H1 (cell line): ENCODE measurements at regions not wholly inside any gene's neighbourhood (a gene's known extent, or its start where the extent isn't known, plus 50 kb on each side); places are given as distances from the start of the nearest gene placed in this dataset.

Experiments
- CTCF ChIA-PET: fragments of 300-600 bp; sonication (Branson Sonifier 250); formaldehyde crosslinking; loops from one replicate; lab custom pipeline; 2021; ENCODE audit not compliant: partially characterized antibody; lab: Charles Lee
- POLR2A ChIA-PET: fragments of 300-600 bp; sonication (Branson Sonifier 250); formaldehyde crosslinking; loops from one replicate; lab custom pipeline; 2021; ENCODE audit warnings: inconsistent platforms; ENCODE audit not compliant: partially characterized antibody; lab: Charles Lee
- DNase-seq, 2 experiments: peaks; one replicate each; pipeline versions ENCODE4 v3.0.0 to v3.0.0-alpha.2; 2010 to 2022; ENCODE audit warnings: low spot score in 2 of 2, low read depth in 1 of 2, mixed read lengths in 1 of 2
- FAIRE-seq: peaks from 2 replicates; lab custom pipeline; 2011; peaks lifted over from hg19 to GRCh38; lab: Jason Lieb, UNC
- H2AFZ ChIP-seq: 2 replicates; pipeline ENCODE4 v1.8.1; 2012; ENCODE audit warnings: low read length, inconsistent platforms
- H2AK5ac ChIP-seq: 2 replicates; pipeline ENCODE4 v1.6.1; 2013; ENCODE audit warnings: low read depth, low read length
- H2BK120ac ChIP-seq: replicated peaks from 2 replicates; pipeline ENCODE3; 2013; ENCODE audit warnings: low read depth, low read length, inconsistent platforms
- H2BK12ac ChIP-seq: 2 replicates; pipeline ENCODE4 v1.6.1; 2013; ENCODE audit warnings: low read depth, low read length
- H2BK15ac ChIP-seq: 2 replicates; pipeline ENCODE4 v1.6.1; 2013; ENCODE audit warnings: low read length
- H2BK20ac ChIP-seq: 2 replicates; pipeline ENCODE4 v1.6.1; 2013; ENCODE audit warnings: low read length
- H2BK5ac ChIP-seq: 2 replicates; pipeline ENCODE4 v1.6.1; 2013; ENCODE audit warnings: low read depth, low read length
- H3K14ac ChIP-seq: 2 replicates; pipeline ENCODE4 v1.6.1; 2013; ENCODE audit warnings: inconsistent platforms; ENCODE audit not compliant: insufficient read length
- H3K18ac ChIP-seq: 2 replicates; pipeline ENCODE4 v1.6.1; 2013; ENCODE audit warnings: low read length; ENCODE audit errors: extremely low read depth
- H3K23ac ChIP-seq: 2 replicates; pipeline ENCODE4 v1.6.1; 2013; ENCODE audit warnings: inconsistent platforms; ENCODE audit not compliant: insufficient read length
- H3K23me2 ChIP-seq: 2 replicates; pipeline ENCODE4 v1.6.1; 2013; ENCODE audit warnings: low read depth, low read length
- H3K27ac ChIP-seq: 2 replicates; pipeline ENCODE4 v1.6.1; 2011; ENCODE audit warnings: low read depth, low read length, inconsistent platforms
- H3K27me3 ChIP-seq, 4 experiments: replicated peaks in 1 of 4; 1 replicate in 1 of 4; 2 replicates in 3 of 4; pipeline versions ENCODE4 v1.6.1 to v1.8.1; 2011 to 2013; ENCODE audit warnings: low read length in 3 of 4, mild to moderate bottlenecking in 3 of 4, inconsistent platforms in 2 of 4, mixed read lengths in 2 of 4, moderate library complexity in 1 of 4; ENCODE audit not compliant: control insufficient read depth in 3 of 4, insufficient read depth in 3 of 4; ENCODE audit errors: extremely low read depth in 1 of 4
- H3K36me3 ChIP-seq, 4 experiments: 2 replicates each; pipeline versions ENCODE4 v1.6.1 to v1.8.1; 2011 to 2013; ENCODE audit warnings: mild to moderate bottlenecking in 4 of 4, low read length in 3 of 4, moderate library complexity in 2 of 4, control low read depth in 1 of 4, inconsistent platforms in 1 of 4; ENCODE audit not compliant: insufficient read depth in 4 of 4, control insufficient read depth in 2 of 4
- H3K4ac ChIP-seq: replicated peaks from 2 replicates; pipeline ENCODE3; 2013; ENCODE audit warnings: low read length, low read depth, mixed read lengths, inconsistent platforms; ENCODE audit not compliant: insufficient read length
- H3K4me1 ChIP-seq, 4 experiments: replicated peaks in 1 of 4; 1 replicate in 1 of 4; 2 replicates in 3 of 4; pipeline versions ENCODE4 v1.6.1 to v1.8.1; 2011 to 2013; ENCODE audit warnings: low read length in 3 of 4, inconsistent platforms in 2 of 4, mixed read lengths in 1 of 4; ENCODE audit not compliant: insufficient read depth in 4 of 4, control insufficient read depth in 3 of 4
- H3K4me2 ChIP-seq, 2 experiments: 2 replicates each; pipeline versions ENCODE4 v1.6.1 to v1.8.1; 2011 to 2013; ENCODE audit warnings: low read depth in 2 of 2, low read length in 2 of 2, control low read depth in 1 of 2, inconsistent platforms in 1 of 2, mild to moderate bottlenecking in 1 of 2; ENCODE audit not compliant: insufficient read depth in 1 of 2
- H3K4me3 ChIP-seq, 4 experiments: fragments of 200-600, 300-600 bp in 1 of 4; sonication (generic), shearing (Covaris generic), sonication (Bioruptor Twin) in 1 of 4; 2 replicates each; pipeline versions ENCODE4 v1.5.1 to v1.8.1; 2011 to 2016; ENCODE audit warnings: low read length in 4 of 4, low read depth in 3 of 4, control low read depth in 2 of 4, inconsistent platforms in 2 of 4, mild to moderate bottlenecking in 2 of 4, mixed read lengths in 1 of 4, moderate library complexity in 1 of 4; ENCODE audit not compliant: insufficient read depth in 2 of 4; ENCODE audit errors: extremely low read depth in 1 of 4
- H3K56ac ChIP-seq: replicated peaks from 2 replicates; pipeline ENCODE3; 2013; ENCODE audit warnings: low read depth, mild to moderate bottlenecking, mixed read lengths, low read length, inconsistent platforms; ENCODE audit not compliant: insufficient read length
- H3K79me1 ChIP-seq: 2 replicates; pipeline ENCODE4 v1.6.1; 2013; ENCODE audit warnings: low read depth, low read length, control low read depth
- H3K79me2 ChIP-seq, 2 experiments: 2 replicates each; pipeline versions ENCODE4 v1.6.1 to v1.8.1; 2012 to 2013; ENCODE audit warnings: low read length in 2 of 2, mild to moderate bottlenecking in 2 of 2, inconsistent platforms in 1 of 2; ENCODE audit not compliant: insufficient read depth in 2 of 2, control insufficient read depth in 1 of 2
- H3K9ac ChIP-seq, 4 experiments: replicated peaks in 1 of 4; 1 replicate in 1 of 4; 2 replicates in 3 of 4; pipeline versions ENCODE4 v1.6.1 to v1.8.1; 2011 to 2013; ENCODE audit warnings: low read depth in 3 of 4, low read length in 3 of 4, control low read depth in 2 of 4, mild to moderate bottlenecking in 2 of 4, moderate library complexity in 2 of 4, inconsistent platforms in 1 of 4; ENCODE audit errors: extremely low read depth in 1 of 4
- H3K9me3 ChIP-seq, 2 experiments: 2 replicates each; pipeline versions ENCODE4 v1.6.1 to v1.8.1; 2012 to 2013; ENCODE audit warnings: mild to moderate bottlenecking in 2 of 2, moderate library complexity in 2 of 2, control low read depth in 1 of 2, inconsistent platforms in 1 of 2, low read depth in 1 of 2, low read length in 1 of 2, mixed read lengths in 1 of 2; ENCODE audit not compliant: insufficient read depth in 2 of 2
- H4K20me1 ChIP-seq, 2 experiments: replicated peaks in 1 of 2; 2 replicates each; pipeline versions ENCODE3 to v1.8.1; 2011 to 2013; ENCODE audit warnings: inconsistent platforms in 2 of 2, low read length in 2 of 2, mild to moderate bottlenecking in 1 of 2; ENCODE audit not compliant: insufficient read depth in 2 of 2, control insufficient read depth in 1 of 2
- H4K5ac ChIP-seq: 2 replicates; pipeline ENCODE4 v1.6.1; 2013; ENCODE audit warnings: low read length, low read depth, mixed read lengths, inconsistent platforms; ENCODE audit not compliant: insufficient read length
- H4K8ac ChIP-seq: 2 replicates; pipeline ENCODE4 v1.8.0; 2013; ENCODE audit warnings: mild to moderate bottlenecking, moderate library complexity, low read length, inconsistent platforms; ENCODE audit not compliant: insufficient read depth; ENCODE audit errors: extremely low read depth
- H4K91ac ChIP-seq: replicated peaks from 2 replicates; pipeline ENCODE3; 2013; ENCODE audit warnings: low read length, mixed read lengths, inconsistent platforms; ENCODE audit not compliant: insufficient read length
- ATF3 ChIP-seq: IDR thresholded peaks from 2 replicates; pipeline ENCODE4 v1.6.1; 2011; ENCODE audit warnings: low read depth, mild to moderate bottlenecking, low read length; ENCODE audit not compliant: insufficient read depth
- BCL11A ChIP-seq, 2 experiments: IDR thresholded peaks; one replicate each; pipeline ENCODE4 v1.6.1; 2011; ENCODE audit warnings: low read depth in 2 of 2, low read length in 2 of 2, mild to moderate bottlenecking in 2 of 2
- BRCA1 ChIP-seq: IDR thresholded peaks from 2 replicates; pipeline ENCODE4 v1.6.1; 2012; ENCODE audit warnings: low read depth, low read length, improper control_type of control experiment
- E2F6 ChIP-seq: IDR thresholded peaks from 2 replicates; pipeline ENCODE4 v1.6.1; 2012; ENCODE audit warnings: inconsistent platforms
- FOSL1 ChIP-seq: IDR thresholded peaks from 2 replicates; pipeline ENCODE4 v1.6.1; 2011; ENCODE audit warnings: mild to moderate bottlenecking, low read depth, low read length, moderate library complexity; ENCODE audit not compliant: insufficient read depth
- KDM5A ChIP-seq: fragments of 200-600 bp; IDR thresholded peaks from 2 replicates; pipeline ENCODE4 v1.7.1; 2012; ENCODE audit warnings: mild to moderate bottlenecking, low read length, inconsistent platforms, mixed read lengths
- MAFK ChIP-seq: IDR thresholded peaks from 2 replicates; pipeline ENCODE4 v1.6.1; 2012; ENCODE audit warnings: low read depth, mild to moderate bottlenecking, improper control_type of control experiment, low read length
- PHF8 ChIP-seq: fragments of 200-600 bp; sonication (generic); conservative IDR thresholded peaks from 2 replicates; pipeline ENCODE4 v1.7.1; 2012; ENCODE audit warnings: low read depth, mild to moderate bottlenecking, inconsistent platforms, low read length, moderate library complexity
- RBBP5 ChIP-seq: IDR thresholded peaks from 2 replicates; pipeline ENCODE4 v1.7.1; 2012; ENCODE audit warnings: low read depth, mild to moderate bottlenecking, inconsistent platforms, low read length, moderate library complexity, borderline replicate concordance
- SAP30 ChIP-seq: fragments of 300-600 bp; sonication (generic); IDR thresholded peaks from 2 replicates; pipeline ENCODE4 v1.7.1; 2012; ENCODE audit warnings: low read length, moderate library complexity, mild to moderate bottlenecking, inconsistent platforms; ENCODE audit not compliant: insufficient read depth, insufficient replicate concordance
- SP4 ChIP-seq: IDR thresholded peaks from 2 replicates; pipeline ENCODE4 v1.6.1; 2012; ENCODE audit warnings: low read length, inconsistent platforms
- TBP ChIP-seq: IDR thresholded peaks from 2 replicates; pipeline ENCODE4 v1.6.1; 2011; ENCODE audit warnings: low read depth, low read length, improper control_type of control experiment
- TEAD4 ChIP-seq: IDR thresholded peaks from 2 replicates; pipeline ENCODE4 v1.6.1; 2012; ENCODE audit warnings: low read depth, low read length, inconsistent platforms, mixed read lengths
- WGBS, 2 experiments: shearing (Covaris generic) in 1 of 2; methylation state at CpG; one replicate each; pipeline versions ENCODE4 v1.1.6 to v1.1.7; 2013 to 2015; ENCODE audit warnings: low lambda C conversion rate in 2 of 2, mixed read lengths in 2 of 2, inconsistent platforms in 1 of 2, low coverage in 1 of 2, missing lambda C conversion rate in 1 of 2; ENCODE audit not compliant: insufficient replicate concordance in 2 of 2, insufficient coverage in 1 of 2, insufficient read length in 1 of 2; ENCODE audit errors: extremely low coverage in 1 of 2, missing lambda C conversion rate in 1 of 2; 5-methylcytosine and 5-hydroxymethylcytosine counted together

GRCh38 chr16:7021653-7022275, 310.9 kb upstream of the RBFOX1 start:
- H3K36me3 ChIP-seq: no peaks in the 10 kb centered on the region
- H3K4ac ChIP-seq: no peak overlapping the region
- H2BK15ac ChIP-seq: no peak overlapping the region
- no peaks in the 10 kb centered on the region for H3K9me3 ChIP-seq
- no peak overlapping the region for H4K5ac ChIP-seq
- H3K9ac ChIP-seq: no peak overlapping the region
- H2BK120ac ChIP-seq: no peak overlapping the region
- H3K23me2 ChIP-seq: no peaks in the 10 kb centered on the region
- no peak overlapping the region for H4K91ac ChIP-seq
- H3K4me2 ChIP-seq: no peak overlapping the region
- H3K56ac ChIP-seq: no peak overlapping the region
- no peak overlapping the region for H2AK5ac ChIP-seq
- H3K79me1 ChIP-seq: no peaks in the 10 kb centered on the region
- H4K8ac ChIP-seq: no peak overlapping the region
- POLR2A ChIA-PET: no interaction called here
- no peak overlapping the region for H2AFZ ChIP-seq
- CTCF ChIA-PET: interaction anchor here (2.1 kb wide), 1 partner anchor 337 kb away, joined by 9 read pairs; no protein-coding TSS in a partner anchor
- H4K20me1 ChIP-seq: no peaks in the 10 kb centered on the region
- H3K27me3 ChIP-seq: no peaks in the 10 kb centered on the region
- no peak overlapping the region for H3K23ac ChIP-seq
- H3K27ac ChIP-seq: no peak overlapping the region
- H3K79me2 ChIP-seq: no peaks in the 10 kb centered on the region
- FAIRE-seq (no peak), DNase-seq (no peak)
- H3K14ac ChIP-seq: no peak overlapping the region
- H3K4me3 ChIP-seq: no peak overlapping the region
- H2BK20ac ChIP-seq: no peak overlapping the region
- peaks cover 0 to 4% (median 1%) of the 10 kb centered on the region in 4 experiments; a peak in 3 of 7 replicates for H3K4me1 ChIP-seq
- H2BK12ac ChIP-seq: no peak overlapping the region
- WGBS, 2 experiments: no CpG with 5 or more reads among the region's 2 CpGs
- no peak overlapping the region for H3K18ac ChIP-seq
- H2BK5ac ChIP-seq: no peak overlapping the region
- TF ChIP-seq TEAD4 (no peak), SAP30 (no peak), MAFK (no peak), PHF8 (no peak), KDM5A (no peak), ATF3 (no peak), SP4 (no peak), TBP (no peak), BCL11A (IDR thresholded peaks at IDR 0.05; ENCODE audit: low read depth in 2 of 2, low read length in 2 of 2) (no peak), FOSL1 (no peak), BRCA1 (no peak), E2F6 (no peak), RBBP5 (no peak)
